B cell (primary cell): ENCODE measurements at regions not wholly inside any gene's neighbourhood (a gene's known extent, or its start where the extent isn't known, plus 50 kb on each side); places are given as distances from the start of the nearest gene placed in this dataset.

Source experiments
- ATAC-seq: fragments of 200-7000 bp; cut with Tn5 transposase; one replicate; pipeline ENCODE4 v1.10.0; 2021; ENCODE audit warnings: low read depth, mild to moderate bottlenecking, moderate number of reproducible peaks, moderate library complexity
- CTCF ChIA-PET: fragments of 350-600 bp; sonication (Branson Sonifier 250); formaldehyde crosslinking; loops from one replicate; lab custom pipeline; 2021; ENCODE audit warnings: antibody characterized with exemption, inconsistent platforms; lab: Charles Lee
- POLR2A ChIA-PET: fragments of 350-600 bp; sonication (Branson Sonifier 250); formaldehyde crosslinking; loops from one replicate; lab custom pipeline; 2021; ENCODE audit warnings: antibody characterized with exemption; lab: Charles Lee
- DNase-seq: peaks from one replicate; pipeline ENCODE4 v3.0.0; 2013
- H2AFZ ChIP-seq: 2 replicates; pipeline ENCODE4 v1.6.1; 2012; ENCODE audit warnings: mild to moderate bottlenecking, low read depth, low read length; ENCODE audit not compliant: insufficient read depth, poor library complexity, severe bottlenecking
- H3K27ac ChIP-seq, 2 donors: 1 replicate in 1 of 2; 2 replicates in 1 of 2; pipeline ENCODE4 v1.5.1; 2012 to 2013; ENCODE audit warnings: low read length in 2 of 2, mild to moderate bottlenecking in 2 of 2, moderate library complexity in 1 of 2
- H3K27me3 ChIP-seq, 4 experiments: fragments of 200-600 bp in 1 of 4; sonication (generic) in 1 of 4; replicated peaks in 1 of 4; 1 replicate in 2 of 4; 2 replicates in 2 of 4; pipeline versions ENCODE4 v1.6.1 to v1.7.0; 2013 to 2016; ENCODE audit warnings: low read length in 3 of 4, mild to moderate bottlenecking in 2 of 4, mixed read lengths in 1 of 4, moderate library complexity in 1 of 4; ENCODE audit not compliant: insufficient read depth in 4 of 4, control insufficient read depth in 3 of 4; ENCODE audit errors: control extremely low read depth in 1 of 4
- H3K36me3 ChIP-seq, 2 experiments: replicated peaks in 1 of 2; 1 replicate in 1 of 2; 2 replicates in 1 of 2; pipeline versions ENCODE4 v1.6.1 to v1.7.1; 2013; ENCODE audit warnings: low read length in 1 of 2; ENCODE audit not compliant: insufficient read depth in 2 of 2, control insufficient read depth in 1 of 2; ENCODE audit errors: control extremely low read depth in 1 of 2, extremely low read depth in 1 of 2
- H3K4me1 ChIP-seq, 2 donors: fragments of 200-600 bp in 1 of 2; sonication (generic) in 1 of 2; 1 replicate in 1 of 2; 2 replicates in 1 of 2; pipeline versions ENCODE4 v1.5.1 to v1.6.1; 2013 to 2017; ENCODE audit warnings: low read length in 2 of 2; ENCODE audit not compliant: control insufficient read depth in 2 of 2, insufficient read depth in 2 of 2
- H3K4me2 ChIP-seq: replicated peaks from 2 replicates; pipeline ENCODE3; 2012; ENCODE audit warnings: mild to moderate bottlenecking, low read depth, low read length; ENCODE audit not compliant: poor library complexity, severe bottlenecking
- H3K4me3 ChIP-seq, 5 experiments: fragments of 200-600 bp in 1 of 5; sonication (generic) in 1 of 5; 1 replicate in 3 of 5; 2 replicates in 2 of 5; pipeline versions ENCODE4 v1.5.1 to v1.7.0; 2011 to 2016; ENCODE audit warnings: low read length in 4 of 5, mild to moderate bottlenecking in 4 of 5, low read depth in 2 of 5, control low read depth in 1 of 5, moderate library complexity in 1 of 5; ENCODE audit not compliant: insufficient read depth in 1 of 5; ENCODE audit errors: control extremely low read depth in 1 of 5, extremely low read depth in 1 of 5
- H3K79me2 ChIP-seq: fragments of 200-600 bp; sonication (generic); one replicate; pipeline ENCODE4 v1.6.0; 2016; ENCODE audit warnings: low read length; ENCODE audit not compliant: control insufficient read depth, insufficient read depth
- H3K9ac ChIP-seq: fragments of 200-600 bp; sonication (generic); 2 replicates; pipeline ENCODE4 v1.6.1; 2017; ENCODE audit warnings: mild to moderate bottlenecking, low read length, moderate library complexity
- H3K9me3 ChIP-seq, 3 donors: one replicate each; pipeline versions ENCODE4 v1.6.1 to v1.7.1; 2013; ENCODE audit warnings: low read length in 2 of 3; ENCODE audit not compliant: control insufficient read depth in 2 of 3, insufficient read depth in 1 of 3; ENCODE audit errors: control extremely low read depth in 1 of 3
- H4K20me1 ChIP-seq: 2 replicates; pipeline ENCODE4 v1.6.0; 2012; ENCODE audit warnings: mild to moderate bottlenecking, low read length; ENCODE audit not compliant: insufficient read depth, control insufficient read depth, poor library complexity, severe bottlenecking
- H3K27ac Mint-ChIP-seq: one replicate; pipeline ENCODE4 v1.8.0; 2021; ENCODE audit warnings: mixed read lengths
- H3K27me3 Mint-ChIP-seq: one replicate; pipeline ENCODE4 v1.8.0; 2021; ENCODE audit warnings: mixed read lengths
- H3K4me1 Mint-ChIP-seq: one replicate; pipeline ENCODE4 v1.8.0; 2021; ENCODE audit warnings: mixed read lengths
- H3K4me3 Mint-ChIP-seq: one replicate; pipeline ENCODE4 v1.8.0; 2021; ENCODE audit warnings: mixed read lengths
- H3K9me3 Mint-ChIP-seq: one replicate; pipeline ENCODE4 v1.8.0; 2022; ENCODE audit warnings: mixed read lengths; ENCODE audit not compliant: insufficient read depth
- EZH2 ChIP-seq: IDR thresholded peaks from 2 replicates; pipeline ENCODE4 v1.6.1; 2012; ENCODE audit warnings: borderline replicate concordance, low read depth, mild to moderate bottlenecking, moderate library complexity, low read length; ENCODE audit not compliant: insufficient read depth, poor library complexity, severe bottlenecking
- WGBS: methylation state at CpG from one replicate; pipeline ENCODE4 v1.1.5; 2013; ENCODE audit warnings: missing lambda C conversion rate; ENCODE audit not compliant: insufficient coverage; 5-methylcytosine and 5-hydroxymethylcytosine counted together
- intact Hi-C: fragments of 100-400 bp; cut with micrococcal nuclease; formaldehyde crosslinking; loops from one replicate; pipeline ENCODE4 v1.10.0; 2022
- TF ChIP-seq, protein P1 (sequence below): fragments of 200-600 bp; IDR thresholded peaks from one replicate; pipeline ENCODE4 v1.8.0; 2022; ENCODE audit warnings: antibody characterized with exemption, mild to moderate bottlenecking

DNA sequence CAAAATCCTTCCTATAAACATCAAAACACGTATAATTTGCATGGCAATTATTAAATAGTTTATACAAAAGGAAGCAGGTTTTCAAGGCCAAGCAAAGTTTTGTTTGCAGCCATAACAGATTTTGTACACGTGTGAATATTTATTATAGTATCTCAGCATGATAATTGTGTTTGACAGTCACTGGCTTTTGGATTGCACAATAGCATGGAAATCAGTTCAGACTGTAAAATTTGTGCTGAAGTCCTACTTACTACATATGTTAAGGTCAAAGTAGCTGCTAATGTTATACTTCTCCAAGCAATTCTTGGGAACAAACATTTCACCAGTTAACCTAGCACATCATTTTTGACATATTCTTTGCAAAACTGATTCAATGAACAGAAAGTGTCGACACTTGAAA lies 287.6 kb upstream of the POM121L12 start:
- H3K9ac ChIP-seq, result no peak overlapping the region
- ATAC-seq (no peak), DNase-seq (no peak)
- H2AFZ ChIP-seq, result no peak overlapping the region
- Mint-ChIP-seq H3K27me3 (no peaks in the 10 kb centered on the region), H3K9me3 (peaks cover 8% of the 10 kb centered on the region), H3K4me3 (no peak overlapping the region), H3K27ac (no peak overlapping the region), H3K4me1 (no peaks in the 10 kb centered on the region)
- H3K9me3 ChIP-seq, result peaks cover 0 to under 1% (median 0%) of the 10 kb centered on the region in 3 donors
- no peaks in the 10 kb centered on the region for H3K27me3 ChIP-seq
- intact Hi-C loops, result no loop called here
- 67% methylated on average over 1 of the region's 3 CpGs for WGBS
- POLR2A ChIA-PET, result no interaction called here
- H3K36me3 ChIP-seq, result no peaks in the 10 kb centered on the region
- no peak overlapping the region for H3K27ac ChIP-seq
- no peak overlapping the region for H3K4me3 ChIP-seq
- TF ChIP-seq, protein P1, sequence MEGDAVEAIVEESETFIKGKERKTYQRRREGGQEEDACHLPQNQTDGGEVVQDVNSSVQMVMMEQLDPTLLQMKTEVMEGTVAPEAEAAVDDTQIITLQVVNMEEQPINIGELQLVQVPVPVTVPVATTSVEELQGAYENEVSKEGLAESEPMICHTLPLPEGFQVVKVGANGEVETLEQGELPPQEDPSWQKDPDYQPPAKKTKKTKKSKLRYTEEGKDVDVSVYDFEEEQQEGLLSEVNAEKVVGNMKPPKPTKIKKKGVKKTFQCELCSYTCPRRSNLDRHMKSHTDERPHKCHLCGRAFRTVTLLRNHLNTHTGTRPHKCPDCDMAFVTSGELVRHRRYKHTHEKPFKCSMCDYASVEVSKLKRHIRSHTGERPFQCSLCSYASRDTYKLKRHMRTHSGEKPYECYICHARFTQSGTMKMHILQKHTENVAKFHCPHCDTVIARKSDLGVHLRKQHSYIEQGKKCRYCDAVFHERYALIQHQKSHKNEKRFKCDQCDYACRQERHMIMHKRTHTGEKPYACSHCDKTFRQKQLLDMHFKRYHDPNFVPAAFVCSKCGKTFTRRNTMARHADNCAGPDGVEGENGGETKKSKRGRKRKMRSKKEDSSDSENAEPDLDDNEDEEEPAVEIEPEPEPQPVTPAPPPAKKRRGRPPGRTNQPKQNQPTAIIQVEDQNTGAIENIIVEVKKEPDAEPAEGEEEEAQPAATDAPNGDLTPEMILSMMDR, result no peak
- TF ChIP-seq EZH2, result no peak
- CTCF ChIA-PET, result no interaction called here
- H4K20me1 ChIP-seq, result no peaks in the 10 kb centered on the region
- no peaks in the 10 kb centered on the region for H3K79me2 ChIP-seq
- no peaks in the 10 kb centered on the region for H3K4me1 ChIP-seq
- H3K4me2 ChIP-seq, result no peak overlapping the region

DNA sequence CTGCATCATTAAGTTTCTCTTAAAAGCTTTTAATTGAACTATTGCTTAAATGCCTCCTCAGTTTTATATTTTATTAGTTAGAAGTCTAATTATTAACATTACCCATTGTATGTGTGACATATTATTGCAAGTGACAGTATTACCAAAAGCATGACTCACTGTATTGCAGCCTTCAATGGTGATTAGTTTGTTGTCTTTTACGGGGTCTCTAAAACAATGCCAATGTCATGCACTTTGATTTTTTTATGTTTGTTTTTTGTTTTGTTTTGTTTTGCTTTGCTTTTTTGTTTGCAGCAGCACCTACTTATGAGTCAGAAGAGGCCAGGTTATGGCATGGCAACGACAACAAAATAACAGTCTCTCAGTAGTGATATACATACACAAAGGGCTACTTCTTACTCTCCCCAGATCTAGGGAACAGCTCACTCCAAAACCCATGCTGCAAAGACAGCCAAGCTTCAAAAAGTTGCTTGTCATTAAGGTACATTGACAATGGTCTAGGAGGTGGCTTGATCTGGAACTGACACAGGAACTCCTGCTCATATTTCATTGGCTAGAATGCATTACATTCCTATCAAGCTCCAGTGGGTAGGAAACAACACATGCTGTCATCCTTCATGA lies 293.7 kb upstream of the POM121L12 start:
- TF ChIP-seq EZH2, result no peak
- TF ChIP-seq, protein P1, result no peak
- H3K27me3 Mint-ChIP-seq, result no peaks in the 10 kb centered on the region
- Histone ChIP-seq H3K79me2 (no peaks in the 10 kb centered on the region), H3K27me3 (no peaks in the 10 kb centered on the region), H3K9ac (no peak overlapping the region), H3K36me3 (no peaks in the 10 kb centered on the region), H3K4me1 (no peaks in the 10 kb centered on the region), H2AFZ (no peak overlapping the region), H3K4me2 (no peak overlapping the region), H4K20me1 (no peaks in the 10 kb centered on the region), H3K4me3 (no peak overlapping the region), H3K9me3 (peaks cover 0 to 4% (median 0%) of the 10 kb centered on the region in 3 donors), H3K27ac (no peak overlapping the region)
- H3K4me3 Mint-ChIP-seq, result no peak overlapping the region
- WGBS, result no CpG with 5 or more reads among the region's 2 CpGs
- intact Hi-C loops, result no loop called here
- no peak overlapping the region for H3K27ac Mint-ChIP-seq
- no peaks in the 10 kb centered on the region for H3K4me1 Mint-ChIP-seq
- ChIA-PET POLR2A (no interaction called here), CTCF (no interaction called here)
- no peak for ATAC-seq
- H3K9me3 Mint-ChIP-seq, result peaks cover 6% of the 10 kb centered on the region
- no peak for DNase-seq
